H9 (cell line): ENCODE measurements at regions not wholly inside any gene's neighbourhood (a gene's known extent, or its start where the extent isn't known, plus 50 kb on each side); places are given as distances from the start of the nearest gene placed in this dataset.

ENCODE experiments used
- DNase-seq: peaks from one replicate; pipeline ENCODE4 v3.0.0-alpha.2; 2017
- H2AFZ ChIP-seq: one replicate; pipeline ENCODE4 v1.6.1; 2013; ENCODE audit warnings: mild to moderate bottlenecking, low read length, control low read depth, moderate library complexity
- H2AK5ac ChIP-seq: 2 replicates; pipeline ENCODE4 v1.6.1; 2013; ENCODE audit warnings: low read length, control low read depth, mixed read lengths; ENCODE audit not compliant: insufficient read length
- H2BK120ac ChIP-seq: one replicate; pipeline ENCODE4 v1.6.1; 2013; ENCODE audit warnings: low read depth, mild to moderate bottlenecking, low read length, control low read depth, inconsistent platforms; ENCODE audit not compliant: poor library complexity, severe bottlenecking
- H2BK12ac ChIP-seq: 2 replicates; pipeline ENCODE4 v1.6.1; 2013; ENCODE audit warnings: low read length, control low read depth, mixed read lengths, low read depth; ENCODE audit not compliant: insufficient read length
- H2BK15ac ChIP-seq: 2 replicates; pipeline ENCODE4 v1.6.1; 2013; ENCODE audit warnings: low read depth, low read length, control low read depth
- H2BK20ac ChIP-seq: one replicate; pipeline ENCODE4 v1.6.1; 2013; ENCODE audit warnings: low read depth, mild to moderate bottlenecking, low read length, control low read depth, inconsistent platforms; ENCODE audit not compliant: poor library complexity, severe bottlenecking
- H2BK5ac ChIP-seq: 2 replicates; pipeline ENCODE4 v1.6.1; 2013; ENCODE audit warnings: low read length, control low read depth, mixed read lengths; ENCODE audit not compliant: insufficient read length
- H3K14ac ChIP-seq: 2 replicates; pipeline ENCODE4 v1.6.1; 2013; ENCODE audit warnings: low read length, control low read depth; ENCODE audit not compliant: insufficient read depth
- H3K18ac ChIP-seq: 2 replicates; pipeline ENCODE4 v1.6.1; 2013; ENCODE audit warnings: low read depth, mild to moderate bottlenecking, mixed read lengths, low read length, control low read depth; ENCODE audit not compliant: insufficient read length
- H3K23ac ChIP-seq: 2 replicates; pipeline ENCODE4 v1.6.1; 2013; ENCODE audit warnings: low read length, control low read depth, mixed read lengths, low read depth; ENCODE audit not compliant: insufficient read length
- H3K23me2 ChIP-seq: 2 replicates; pipeline ENCODE4 v1.6.1; 2013; ENCODE audit warnings: low read depth, mild to moderate bottlenecking, mixed read lengths, low read length, control low read depth; ENCODE audit not compliant: insufficient read length, poor library complexity, severe bottlenecking
- H3K27ac ChIP-seq: 2 replicates; pipeline ENCODE4 v1.5.1; 2013; ENCODE audit warnings: low read length, control low read depth, mixed read lengths, low read depth; ENCODE audit not compliant: insufficient read length
- H3K27me3 ChIP-seq: 2 replicates; pipeline ENCODE4 v1.6.1; 2013; ENCODE audit warnings: low read length, control low read depth, inconsistent platforms; ENCODE audit not compliant: insufficient read depth
- H3K4ac ChIP-seq: 2 replicates; pipeline ENCODE4 v1.6.1; 2013; ENCODE audit warnings: low read depth, mild to moderate bottlenecking, control low read depth, inconsistent platforms, low read length, moderate library complexity
- H3K4me1 ChIP-seq: 2 replicates; pipeline ENCODE4 v1.6.1; 2013; ENCODE audit warnings: low read length, control low read depth, inconsistent platforms; ENCODE audit not compliant: insufficient read depth
- H3K4me2 ChIP-seq: 2 replicates; pipeline ENCODE4 v1.6.1; 2013; ENCODE audit warnings: low read length, control low read depth, mixed read lengths; ENCODE audit not compliant: insufficient read length, insufficient read depth
- H3K56ac ChIP-seq: 2 replicates; pipeline ENCODE4 v1.6.1; 2013; ENCODE audit warnings: low read depth, mild to moderate bottlenecking, mixed read lengths, low read length, control low read depth; ENCODE audit not compliant: insufficient read length
- H3K79me1 ChIP-seq: 2 replicates; pipeline ENCODE4 v1.6.1; 2013; ENCODE audit warnings: low read depth, mild to moderate bottlenecking, moderate library complexity, low read length, control low read depth, inconsistent platforms; ENCODE audit not compliant: insufficient read depth, poor library complexity, severe bottlenecking
- H3K79me2 ChIP-seq: 2 replicates; pipeline ENCODE4 v1.6.1; 2013; ENCODE audit warnings: low read length, control low read depth, inconsistent platforms; ENCODE audit not compliant: insufficient read depth
- H3K9ac ChIP-seq: 2 replicates; pipeline ENCODE4 v1.6.1; 2013; ENCODE audit warnings: low read length, control low read depth, mixed read lengths; ENCODE audit not compliant: insufficient read length; ENCODE audit errors: extremely low read depth
- H3K9me3 ChIP-seq: one replicate; pipeline ENCODE4 v1.6.1; 2013; ENCODE audit warnings: low read depth, low read length, inconsistent platforms; ENCODE audit not compliant: control insufficient read depth
- H3T11ph ChIP-seq: one replicate; pipeline ENCODE4 v1.6.1; 2013; ENCODE audit warnings: mild to moderate bottlenecking, low read length, control low read depth, inconsistent platforms
- H4K20me1 ChIP-seq: one replicate; pipeline ENCODE4 v1.6.1; 2013; ENCODE audit not compliant: control insufficient read depth, insufficient read length, insufficient read depth
- H4K5ac ChIP-seq: 2 replicates; pipeline ENCODE4 v1.6.1; 2013; ENCODE audit warnings: low read depth, mild to moderate bottlenecking, mixed read lengths, low read length, control low read depth; ENCODE audit not compliant: insufficient read length
- H4K8ac ChIP-seq: replicated peaks from 2 replicates; pipeline ENCODE4 v1.6.1; 2013; ENCODE audit warnings: low read length, control low read depth, mixed read lengths, low read depth; ENCODE audit not compliant: insufficient read length
- H4K91ac ChIP-seq: 2 replicates; pipeline ENCODE4 v1.6.1; 2013; ENCODE audit warnings: low read depth, mild to moderate bottlenecking, moderate library complexity, mixed read lengths, low read length, control low read depth; ENCODE audit not compliant: insufficient read length
- H3K27ac Mint-ChIP-seq, 3 experiments: 2 replicates in 2 of 3; 3 replicates in 1 of 3; pipeline ENCODE4 v1.8.0; 2020 to 2021; ENCODE audit warnings: mixed read lengths in 3 of 3, mild to moderate bottlenecking in 1 of 3, moderate library complexity in 1 of 3
- H3K27me3 Mint-ChIP-seq: 2 replicates; pipeline ENCODE4 v1.8.0; 2021; ENCODE audit warnings: low read depth, mild to moderate bottlenecking, moderate library complexity, mixed read lengths
- H3K36me3 Mint-ChIP-seq, 3 experiments: 2 replicates in 2 of 3; 3 replicates in 1 of 3; pipeline ENCODE4 v1.8.0; 2020 to 2021; ENCODE audit warnings: low read depth in 3 of 3, mixed read lengths in 3 of 3; ENCODE audit not compliant: insufficient read depth in 1 of 3
- H3K4me1 Mint-ChIP-seq, 2 experiments: 2 replicates each; pipeline ENCODE4 v1.8.0; 2020; ENCODE audit warnings: mixed read lengths in 2 of 2
- H3K4me3 Mint-ChIP-seq, 2 experiments: 2 replicates in 1 of 2; 3 replicates in 1 of 2; pipeline ENCODE4 v1.8.0; 2020 to 2021; ENCODE audit warnings: mild to moderate bottlenecking in 2 of 2, mixed read lengths in 2 of 2, moderate library complexity in 1 of 2
- H3K9me3 Mint-ChIP-seq, 2 experiments: 2 replicates in 1 of 2; 3 replicates in 1 of 2; pipeline ENCODE4 v1.8.0; 2020; ENCODE audit warnings: mild to moderate bottlenecking in 2 of 2, mixed read lengths in 2 of 2, moderate library complexity in 1 of 2
- CTCF ChIP-seq: fragments of 200-600 bp; sonication (generic); conservative IDR thresholded peaks from 3 replicates; pipeline ENCODE4 v1.8.0; 2021; ENCODE audit warnings: antibody characterized with exemption, mild to moderate bottlenecking
- WGBS: extraction: QIAGEN DNeasy Blood & Tissue Kit; methylation state at CpG from one replicate; pipeline ENCODE4 v1.1.7; 2013; ENCODE audit warnings: missing lambda C conversion rate, low lambda C conversion rate, mixed read lengths; ENCODE audit not compliant: insufficient read length; ENCODE audit errors: extremely low coverage; 5-methylcytosine and 5-hydroxymethylcytosine counted together

- peaks cover 10% of the 10 kb centered on the region for H3K27me3 Mint-ChIP-seq
- no peak for DNase-seq
Measured at GRCh38 chr4:4671774-4672349, 130.0 kb upstream of the STX18 start.

More at GRCh38 chr4:4671774-4672349, 130.0 kb upstream of the STX18 start:
- peaks cover 0 to 3% (median 0%) of the 10 kb centered on the region in 3 experiments; a peak in 2 of 7 replicates for H3K36me3 Mint-ChIP-seq
- no peak overlapping the region for H2BK12ac ChIP-seq
- H3K79me2 ChIP-seq = no peaks in the 10 kb centered on the region
- no peak overlapping the region for H2BK5ac ChIP-seq
- H4K5ac ChIP-seq = no peak overlapping the region
- H3K23ac ChIP-seq = no peak overlapping the region
- no CpG with 5 or more reads among the region's 5 CpGs for WGBS
- no peak overlapping the region for H3K4me2 ChIP-seq
- H3K14ac ChIP-seq = no peak overlapping the region
- no peak overlapping the region for H3K18ac ChIP-seq
- no peak overlapping the region for H3K4me3 Mint-ChIP-seq
- H2AK5ac ChIP-seq = no peak overlapping the region
- no peak overlapping the region for H3K4ac ChIP-seq
- no peak overlapping the region for H2BK120ac ChIP-seq
- H2BK15ac ChIP-seq = no peak overlapping the region
- H2AFZ ChIP-seq = no peak overlapping the region
- H2BK20ac ChIP-seq = no peak overlapping the region
- peaks cover 3% of the 10 kb centered on the region for H3K23me2 ChIP-seq
- no peaks in the 10 kb centered on the region for H3K79me1 ChIP-seq
- no peak overlapping the region for H3K9ac ChIP-seq
- no peak overlapping the region for H3K56ac ChIP-seq
- no peak overlapping the region for H3K27ac Mint-ChIP-seq
- no peak overlapping the region for H4K8ac ChIP-seq
- no peaks in the 10 kb centered on the region for H3K27me3 ChIP-seq
- H3K4me1 Mint-ChIP-seq = peaks cover 42 to 48% of the 10 kb centered on the region in 2 experiments
- no peak overlapping the region for H3T11ph ChIP-seq
- no peak overlapping the region for H3K27ac ChIP-seq
- no peaks in the 10 kb centered on the region; a peak in 1 of 5 replicates for H3K9me3 Mint-ChIP-seq
- TF ChIP-seq CTCF = no peak
- no peaks in the 10 kb centered on the region for H3K9me3 ChIP-seq
- H3K4me1 ChIP-seq = peaks cover 9% of the 10 kb centered on the region; the same call in 1 of the 2 replicates
- H4K20me1 ChIP-seq = no peaks in the 10 kb centered on the region
- H4K91ac ChIP-seq = no peak overlapping the region
